HEK293T (cell line): ENCODE measurements at regions not wholly inside any gene's neighbourhood (a gene's known extent, or its start where the extent isn't known, plus 50 kb on each side); places are given as distances from the start of the nearest gene placed in this dataset.

Experiments
- FOXA1 ChIP-seq: fragments of 450-650 bp; IDR thresholded peaks from 2 replicates; pipeline ENCODE4 v1.6.1; 2016; ENCODE audit warnings: mild to moderate bottlenecking
- SUZ12 ChIP-seq: fragments of 450-650 bp; IDR thresholded peaks from 2 replicates; pipeline ENCODE4 v1.6.1; 2016; ENCODE audit warnings: mild to moderate bottlenecking
- TARDBP ChIP-seq: fragments of 450-650 bp; IDR thresholded peaks from 2 replicates; pipeline ENCODE4 v1.6.1; 2016

- no peak for TF ChIP-seq TARDBP
- no peak for TF ChIP-seq SUZ12
- no peak for TF ChIP-seq FOXA1
Observed at GRCh38 chr18:34521040-34521439, 189.1 kb upstream of the DTNA start.
